ENCODE measurements at regions not wholly inside any gene's neighbourhood (a gene's known extent, or its start where the extent isn't known, plus 50 kb on each side); places are given as distances from the start of the nearest gene placed in this dataset.

GRCh38 chr10:108090476-108091215, 926.1 kb upstream of the SORCS1 start:
- TF ChIP-seq CTCF (IDR thresholded peaks at IDR 0.05) (no peak), POLR2A (IDR thresholded peaks at IDR 0.05; ENCODE audit: low read depth) (no peak), POLR2AphosphoS5 (IDR thresholded peaks at IDR 0.05) (no peak)
